HEK293 (cell line): ENCODE measurements at regions not wholly inside any gene's neighbourhood (a gene's known extent, or its start where the extent isn't known, plus 50 kb on each side); places are given as distances from the start of the nearest gene placed in this dataset.
"Not testable (repeated sequence)": the region's sequence is repeated elsewhere in the genome, so short reads cannot be mapped to it uniquely, and the experiment has no call there.

ENCODE experiments used
- CTCF ChIA-PET: fragments of 350-600 bp; formaldehyde crosslinking; extraction: SDS; loops from one replicate; lab custom pipeline; 2021; ENCODE audit warnings: antibody characterized with exemption; lab: Yijun Ruan, JAX
- POLR2A ChIA-PET: fragments of 300-600 bp; formaldehyde crosslinking; extraction: SDS; loops from one replicate; lab custom pipeline; 2020; ENCODE audit warnings: antibody characterized with exemption, inconsistent platforms; lab: Yijun Ruan, JAX
- H3K27ac ChIP-seq: fragments of 200-500 bp; sonication (Bioruptor generic); 2 replicates; pipeline ENCODE4 v1.5.1; 2014; ENCODE audit warnings: low read depth, low read length, control low read depth, inconsistent platforms; ENCODE audit errors: extremely low read depth
- H3K36me3 ChIP-seq, 2 experiments: fragments of 200-500 bp in 1 of 2; sonication (Bioruptor generic) in 1 of 2; 1 replicate in 1 of 2; 2 replicates in 1 of 2; pipeline ENCODE4 v1.5.1; 2014 to 2017; ENCODE audit warnings: inconsistent platforms in 2 of 2, low read length in 2 of 2; ENCODE audit not compliant: control insufficient read depth in 2 of 2, insufficient read depth in 1 of 2
- H3K4me1 ChIP-seq: fragments of 200-500 bp; sonication (Bioruptor generic); 2 replicates; pipeline ENCODE4 v1.5.1; 2014; ENCODE audit warnings: mild to moderate bottlenecking, low read length, inconsistent platforms; ENCODE audit not compliant: control insufficient read depth, insufficient read depth
- H3K4me3 ChIP-seq: 2 replicates; pipeline ENCODE4 v1.5.1; 2011; ENCODE audit warnings: low read depth, mild to moderate bottlenecking, control low read depth, low read length, moderate library complexity
- H3K9me3 ChIP-seq: fragments of 200-500 bp; sonication (Bioruptor generic); 2 replicates; pipeline ENCODE4 v1.5.1; 2014; ENCODE audit warnings: low read depth, low read length, inconsistent platforms; ENCODE audit not compliant: control insufficient read depth, insufficient read depth
- BCL6B ChIP-seq: fragments of 450-650 bp; formaldehyde crosslinking; IDR thresholded peaks from 2 replicates; pipeline ENCODE4 v1.5.1; 2017; ENCODE audit warnings: missing biosample characterization, missing genetic modification characterization
- KLF10 ChIP-seq: fragments of 450-650 bp; IDR thresholded peaks from 2 replicates; pipeline ENCODE4 v1.5.1; 2018; ENCODE audit warnings: missing biosample characterization, mild to moderate bottlenecking, missing genetic modification characterization
- KLF16 ChIP-seq: fragments of 450-650 bp; formaldehyde crosslinking; IDR thresholded peaks from 2 replicates; pipeline ENCODE4 v1.5.1; 2017; ENCODE audit warnings: missing biosample characterization, missing genetic modification characterization
- REPIN1 ChIP-seq: fragments of 450-650 bp; formaldehyde crosslinking; IDR thresholded peaks from 2 replicates; pipeline ENCODE4 v1.5.1; 2017; ENCODE audit warnings: missing biosample characterization, missing genetic modification characterization, low read depth
- SP7 ChIP-seq: fragments of 450-650 bp; formaldehyde crosslinking; IDR thresholded peaks from 2 replicates; pipeline ENCODE4 v1.5.1; 2016; ENCODE audit warnings: missing biosample characterization, missing genetic modification characterization
- TCF7L2 ChIP-seq: IDR thresholded peaks from 2 replicates; pipeline ENCODE4 v1.6.1; 2011; ENCODE audit warnings: low read depth, mild to moderate bottlenecking, inconsistent platforms, low read length, moderate library complexity, borderline replicate concordance
- TSHZ1 ChIP-seq: fragments of 450-650 bp; formaldehyde crosslinking; IDR thresholded peaks from 2 replicates; pipeline ENCODE4 v1.5.1; 2016; ENCODE audit warnings: missing biosample characterization, missing genetic modification characterization, borderline replicate concordance
- ZFP3 ChIP-seq: fragments of 450-650 bp; formaldehyde crosslinking; IDR thresholded peaks from 2 replicates; pipeline ENCODE4 v1.5.1; 2016; ENCODE audit warnings: low read depth, missing biosample characterization, missing genetic modification characterization
- ZIC2 ChIP-seq: fragments of 450-650 bp; formaldehyde crosslinking; IDR thresholded peaks from 2 replicates; pipeline ENCODE4 v1.5.1; 2016; ENCODE audit warnings: missing biosample characterization, missing genetic modification characterization
- ZNF155 ChIP-seq: fragments of 450-650 bp; formaldehyde crosslinking; IDR thresholded peaks from 2 replicates; pipeline ENCODE4 v1.5.1; 2016; ENCODE audit warnings: missing biosample characterization, missing genetic modification characterization
- ZNF157 ChIP-seq: fragments of 450-650 bp; formaldehyde crosslinking; IDR thresholded peaks from 2 replicates; pipeline ENCODE4 v1.5.1; 2016; ENCODE audit warnings: missing biosample characterization, missing genetic modification characterization
- ZNF174 ChIP-seq: fragments of 450-650 bp; formaldehyde crosslinking; IDR thresholded peaks from 2 replicates; pipeline ENCODE4 v1.5.0; 2017; ENCODE audit warnings: missing biosample characterization, mild to moderate bottlenecking, missing genetic modification characterization
- ZNF366 ChIP-seq: fragments of 450-650 bp; formaldehyde crosslinking; conservative IDR thresholded peaks from 2 replicates; pipeline ENCODE4 v1.5.1; 2016; ENCODE audit warnings: missing biosample characterization, missing genetic modification characterization
- ZNF530 ChIP-seq: fragments of 450-650 bp; formaldehyde crosslinking; IDR thresholded peaks from 2 replicates; pipeline ENCODE4 v1.5.1; 2016; ENCODE audit warnings: low read depth, missing biosample characterization, missing genetic modification characterization
- ZNF624 ChIP-seq: fragments of 450-650 bp; formaldehyde crosslinking; IDR thresholded peaks from 2 replicates; pipeline ENCODE4 v1.5.1; 2017; ENCODE audit warnings: missing biosample characterization, missing genetic modification characterization
- ZNF792 ChIP-seq: fragments of 450-650 bp; formaldehyde crosslinking; IDR thresholded peaks from 2 replicates; pipeline ENCODE4 v1.5.1; 2016; ENCODE audit warnings: missing biosample characterization, missing genetic modification characterization
- ZSCAN16 ChIP-seq: fragments of 450-650 bp; formaldehyde crosslinking; IDR thresholded peaks from 2 replicates; pipeline ENCODE4 v1.5.1; 2016; ENCODE audit warnings: missing biosample characterization, missing genetic modification characterization

- CTCF ChIA-PET: interaction anchor here (1.2 kb wide), 1 partner anchor 159 kb away, joined by 4 read pairs; no protein-coding TSS in a partner anchor
- no peak for TF ChIP-seq ZNF157
- TF ChIP-seq, all 188 proteins: peak for 0
These were observed 278.4 kb upstream of the FOXF1 start for GRCh38 chr16:86231996-86232350.

GRCh38 chr16:86232496-86232895 lies 277.8 kb upstream of the FOXF1 start:
- no peak overlapping the region for H3K4me3 ChIP-seq
- TF ChIP-seq ZNF624 (tag by site-specific recombination) (no peak), SP7 (tag by site-specific recombination) (no peak), ZNF174 (tag by site-specific recombination) (no peak), ZIC2 (tag by site-specific recombination) (no peak), KLF10 (tag by site-specific recombination) (no peak), KLF16 (tag by site-specific recombination) (no peak), ZSCAN16 (no peak), REPIN1 (no peak), TCF7L2 (no peak), ZNF366 (no peak), ZFP3 (tag by site-specific recombination) (no peak), TSHZ1 (no peak), BCL6B (tag by site-specific recombination) (no peak), ZNF155 (tag by site-specific recombination) (no peak), ZNF157 (no peak), ZNF792 (tag by site-specific recombination) (no peak), ZNF530 (tag by site-specific recombination) (no peak)
- no peaks in the 10 kb centered on the region for H3K9me3 ChIP-seq

More at GRCh38 chr16:86231996-86232350, 278.4 kb upstream of the FOXF1 start:
- POLR2A ChIA-PET: no interaction called here
- no peaks in the 10 kb centered on the region for H3K9me3 ChIP-seq
- no peak overlapping the region for H3K4me3 ChIP-seq
- H3K36me3 ChIP-seq: no peaks in the 10 kb centered on the region
- no peak overlapping the region for H3K27ac ChIP-seq
- H3K4me1 ChIP-seq: no peaks in the 10 kb centered on the region

GRCh38 chr16:86233506-86233905 lies 276.8 kb upstream of the FOXF1 start:
- H3K4me1 ChIP-seq, H3K36me3 ChIP-seq, H3K27ac ChIP-seq, POLR2A ChIA-PET, H3K4me3 ChIP-seq, H3K9me3 ChIP-seq: not testable (repeated sequence)
- CTCF ChIA-PET: interaction anchor here (1.2 kb wide), 1 partner anchor 160 kb away, joined by 4 read pairs; no protein-coding TSS in a partner anchor

More at GRCh38 chr16:86232496-86232895, 277.8 kb upstream of the FOXF1 start:
- H3K36me3 ChIP-seq: no peaks in the 10 kb centered on the region
- H3K27ac ChIP-seq: no peak overlapping the region
- H3K4me1 ChIP-seq: no peaks in the 10 kb centered on the region
- CTCF ChIA-PET: interaction anchor here (1.2 kb wide), 1 partner anchor 159 kb away, joined by 4 read pairs; no protein-coding TSS in a partner anchor
- POLR2A ChIA-PET: no interaction called here
